HCT116 (cell line): ENCODE measurements at regions not wholly inside any gene's neighbourhood (a gene's known extent, or its start where the extent isn't known, plus 50 kb on each side); places are given as distances from the start of the nearest gene placed in this dataset.

Source experiments
- ATAC-seq: fragments of 200-7000 bp; cut with Tn5 transposase; 2 replicates; pipeline ENCODE4 v1.9.1; 2020; ENCODE audit warnings: mild to moderate bottlenecking, moderate library complexity
- BruUV-seq: library from RNA; stranded (reverse); fragments of 400-500 nt; replicated peaks from 2 replicates; lab custom pipeline; 2021; lab: Mats Ljungman, UMichigan
- CTCF ChIA-PET: fragments of 300-600 bp; sonication (Branson Sonifier 250); formaldehyde crosslinking; loops from one replicate; lab custom pipeline; 2021; ENCODE audit warnings: antibody characterized with exemption; lab: Charles Lee
- POLR2A ChIA-PET: fragments of 300-600, 350-600 bp; sonication (Branson Sonifier 250); formaldehyde crosslinking; loops from one replicate; lab custom pipeline; 2021; ENCODE audit warnings: antibody characterized with exemption; lab: Charles Lee
- RAD21 ChIA-PET, 2 experiments: fragments of 300-600 bp; sonication (Branson Sonifier 250); formaldehyde crosslinking; loops; one replicate each; lab custom pipeline; 2023; ENCODE audit warnings: low total read pairs in 2 of 2; ENCODE audit not compliant: uncharacterized antibody in 2 of 2, unreplicated experiment in 2 of 2, low non-redundant PET in 1 of 2; lab: Charles Lee
- DNase-seq: peaks from one replicate; pipeline ENCODE4 v3.0.0-alpha.2; 2010; ENCODE audit warnings: low read depth, low spot score
- H2AFZ ChIP-seq: fragments of 200-600 bp; shearing (Covaris generic), sonication (generic); 2 replicates; pipeline ENCODE4 v1.6.1; 2017; ENCODE audit warnings: low read depth, mixed run types, mixed read lengths, antibody characterized with exemption, low read length; ENCODE audit not compliant: poor library complexity, severe bottlenecking
- H3K27ac ChIP-seq: 2 replicates; pipeline ENCODE4 v1.5.1; 2012; ENCODE audit warnings: low read depth, low read length
- H3K27me3 ChIP-seq: fragments of 200-600 bp; sonication (generic); 2 replicates; pipeline ENCODE4 v1.6.1; 2016; ENCODE audit warnings: mixed run types, low read length, mixed read lengths; ENCODE audit not compliant: insufficient read depth
- H3K36me3 ChIP-seq, 2 experiments: fragments of 200-500 bp in 1 of 2; fragments of 200-600 bp in 1 of 2; sonication (Bioruptor generic) in 1 of 2; sonication (generic) in 1 of 2; 2 replicates each; pipeline versions ENCODE4 v1.5.1 to v1.6.1; 2014 to 2016; ENCODE audit warnings: low read length in 2 of 2, inconsistent platforms in 1 of 2, mixed read lengths in 1 of 2, mixed run types in 1 of 2; ENCODE audit not compliant: insufficient read depth in 2 of 2, control insufficient read depth in 1 of 2
- H3K4me1 ChIP-seq, 2 experiments: fragments of 200-600 bp in 1 of 2; sonication (generic) in 1 of 2; 2 replicates each; pipeline versions ENCODE4 v1.5.1 to v1.6.1; 2012 to 2017; ENCODE audit warnings: low read length in 2 of 2, inconsistent platforms in 1 of 2, mild to moderate bottlenecking in 1 of 2, mixed read lengths in 1 of 2, mixed run types in 1 of 2, moderate library complexity in 1 of 2; ENCODE audit not compliant: insufficient read depth in 2 of 2, control insufficient read depth in 1 of 2
- H3K4me2 ChIP-seq: fragments of 200-600 bp; sonication (generic); 2 replicates; pipeline ENCODE4 v1.6.1; 2017; ENCODE audit warnings: mixed run types, low read length, mixed read lengths
- H3K4me3 ChIP-seq, 2 experiments: fragments of 200-600 bp in 1 of 2; sonication (generic) in 1 of 2; replicated peaks in 1 of 2; 2 replicates each; pipeline ENCODE4 v1.5.1; 2011 to 2016; ENCODE audit warnings: low read length in 2 of 2, control low read depth in 1 of 2, low read depth in 1 of 2, mild to moderate bottlenecking in 1 of 2, mixed read lengths in 1 of 2, mixed run types in 1 of 2
- H3K79me2 ChIP-seq: fragments of 200-600 bp; sonication (generic); 2 replicates; pipeline ENCODE4 v1.6.1; 2017; ENCODE audit warnings: mild to moderate bottlenecking, mixed run types, low read length, moderate library complexity, mixed read lengths; ENCODE audit not compliant: insufficient read depth
- H3K9ac ChIP-seq: fragments of 200-600 bp; sonication (generic); 2 replicates; pipeline ENCODE4 v1.6.1; 2016; ENCODE audit warnings: low read length, mixed read lengths
- H3K9me2 ChIP-seq: fragments of 200-600 bp; sonication (generic), shearing (Covaris generic); 2 replicates; pipeline ENCODE4 v1.6.1; 2017; ENCODE audit warnings: mixed run types, mild to moderate bottlenecking, moderate library complexity; ENCODE audit not compliant: insufficient read depth
- H3K9me3 ChIP-seq, 2 experiments: fragments of 200-500 bp in 1 of 2; fragments of 200-600 bp in 1 of 2; sonication (Bioruptor generic) in 1 of 2; sonication (generic) in 1 of 2; 2 replicates each; pipeline ENCODE4 v1.6.1; 2014 to 2017; ENCODE audit warnings: low read length in 2 of 2, mixed read lengths in 2 of 2, inconsistent platforms in 1 of 2, low read depth in 1 of 2, mild to moderate bottlenecking in 1 of 2, mixed run types in 1 of 2, moderate library complexity in 1 of 2; ENCODE audit not compliant: control insufficient read depth in 1 of 2, insufficient read depth in 1 of 2
- H4K20me1 ChIP-seq: fragments of 200-600 bp; sonication (generic), shearing (Covaris generic); 2 replicates; pipeline ENCODE4 v1.6.1; 2017; ENCODE audit warnings: mixed run types, mild to moderate bottlenecking, moderate library complexity; ENCODE audit not compliant: insufficient read depth
- CBX3 ChIP-seq: IDR thresholded peaks from 2 replicates; pipeline ENCODE4 v1.6.1; 2012; ENCODE audit warnings: low read depth
- EZH2phosphoT487 ChIP-seq: fragments of 200-600 bp; IDR thresholded peaks from 2 replicates; pipeline ENCODE4 v1.6.1; 2018; ENCODE audit warnings: antibody characterized with exemption, borderline replicate concordance
- FOSL1 ChIP-seq: IDR thresholded peaks from 2 replicates; pipeline ENCODE4 v1.6.1; 2012; ENCODE audit warnings: low read depth
- JUND ChIP-seq: IDR thresholded peaks from 2 replicates; pipeline ENCODE4 v1.6.1; 2012
- POLR2A ChIP-seq: IDR thresholded peaks from 2 replicates; pipeline ENCODE4 v1.7.0; 2011; ENCODE audit warnings: borderline replicate concordance; ENCODE audit not compliant: insufficient read depth, insufficient read length; ENCODE audit errors: extremely low read depth
- RAD21 ChIP-seq: IDR thresholded peaks from 2 replicates; pipeline ENCODE4 v1.6.1; 2012; ENCODE audit warnings: low read depth, mild to moderate bottlenecking
- SIN3A ChIP-seq: IDR thresholded peaks from 2 replicates; pipeline ENCODE4 v1.6.1; 2012; ENCODE audit warnings: low read depth
- SP1 ChIP-seq: IDR thresholded peaks from 2 replicates; pipeline ENCODE4 v1.6.1; 2012; ENCODE audit warnings: low read depth
- SRF ChIP-seq: IDR thresholded peaks from 2 replicates; pipeline ENCODE4 v1.6.1; 2012; ENCODE audit warnings: low read depth
- YY1 ChIP-seq: IDR thresholded peaks from 2 replicates; pipeline ENCODE4 v1.6.1; 2011; ENCODE audit warnings: low read length, low read depth, moderate library complexity, mild to moderate bottlenecking; ENCODE audit not compliant: insufficient replicate concordance; ENCODE audit errors: extremely low read depth
- ZBTB33 ChIP-seq: IDR thresholded peaks from 2 replicates; pipeline ENCODE4 v1.6.1; 2011; ENCODE audit warnings: mild to moderate bottlenecking, low read length, moderate library complexity; ENCODE audit not compliant: insufficient replicate concordance; ENCODE audit errors: extremely low read depth
- ZNF274 ChIP-seq: fragments of 200-500 bp; sonication (Bioruptor generic); IDR thresholded peaks from 2 replicates; pipeline ENCODE4 v1.6.1; 2014; ENCODE audit warnings: mild to moderate bottlenecking, low read depth, low read length, inconsistent platforms
- intact Hi-C: fragments of 100-400 bp; cut with micrococcal nuclease; formaldehyde crosslinking; loops from 2 replicates; pipeline ENCODE4 v1.10.0; 2022
- TF ChIP-seq, protein P1 (sequence below), 3 experiments: fragments of 200-600 bp in 1 of 3; sonication (generic) in 1 of 3; IDR thresholded peaks in 2 of 3; conservative IDR thresholded peaks in 1 of 3; 2 replicates each; pipeline ENCODE4 v1.5.1; 2012 to 2017; ENCODE audit warnings: low read depth in 2 of 3, low read length in 2 of 3, antibody characterized with exemption in 1 of 3, borderline replicate concordance in 1 of 3, control low read depth in 1 of 3, mild to moderate bottlenecking in 1 of 3, mixed read lengths in 1 of 3, mixed run types in 1 of 3, moderate library complexity in 1 of 3; ENCODE audit not compliant: insufficient read depth in 1 of 3

GRCh38 chr2:199662255-199662654, 188.7 kb downstream of the FTCDNL1 start:
- RAD21 ChIA-PET: no interaction called here
- POLR2A ChIA-PET: no interaction called here
- TF ChIP-seq POLR2A (no peak), EZH2phosphoT487 (no peak), JUND (no peak)
- TF ChIP-seq, protein P1, sequence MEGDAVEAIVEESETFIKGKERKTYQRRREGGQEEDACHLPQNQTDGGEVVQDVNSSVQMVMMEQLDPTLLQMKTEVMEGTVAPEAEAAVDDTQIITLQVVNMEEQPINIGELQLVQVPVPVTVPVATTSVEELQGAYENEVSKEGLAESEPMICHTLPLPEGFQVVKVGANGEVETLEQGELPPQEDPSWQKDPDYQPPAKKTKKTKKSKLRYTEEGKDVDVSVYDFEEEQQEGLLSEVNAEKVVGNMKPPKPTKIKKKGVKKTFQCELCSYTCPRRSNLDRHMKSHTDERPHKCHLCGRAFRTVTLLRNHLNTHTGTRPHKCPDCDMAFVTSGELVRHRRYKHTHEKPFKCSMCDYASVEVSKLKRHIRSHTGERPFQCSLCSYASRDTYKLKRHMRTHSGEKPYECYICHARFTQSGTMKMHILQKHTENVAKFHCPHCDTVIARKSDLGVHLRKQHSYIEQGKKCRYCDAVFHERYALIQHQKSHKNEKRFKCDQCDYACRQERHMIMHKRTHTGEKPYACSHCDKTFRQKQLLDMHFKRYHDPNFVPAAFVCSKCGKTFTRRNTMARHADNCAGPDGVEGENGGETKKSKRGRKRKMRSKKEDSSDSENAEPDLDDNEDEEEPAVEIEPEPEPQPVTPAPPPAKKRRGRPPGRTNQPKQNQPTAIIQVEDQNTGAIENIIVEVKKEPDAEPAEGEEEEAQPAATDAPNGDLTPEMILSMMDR (IDR thresholded peaks at IDR 0.05 in 2 of 3, conservative IDR thresholded peaks at IDR 0.05 in 1 of 3; ENCODE audit: borderline replicate concordance in 1 of 3, insufficient read depth in 1 of 3, low read depth in 2 of 3, low read length in 2 of 3): no peak
- Histone ChIP-seq H3K79me2 (no peaks in the 10 kb centered on the region), H3K9me3 (no peaks in the 10 kb centered on the region), H3K27ac (no peak overlapping the region), H4K20me1 (no peaks in the 10 kb centered on the region), H3K4me1 (no peaks in the 10 kb centered on the region), H3K9ac (no peak overlapping the region), H2AFZ (no peak overlapping the region), H3K4me3 (no peak overlapping the region), H3K36me3 (no peaks in the 10 kb centered on the region), H3K4me2 (no peak overlapping the region), H3K9me2 (no peaks in the 10 kb centered on the region), H3K27me3 (no peaks in the 10 kb centered on the region)
- ATAC-seq (no peak), DNase-seq (no peak)
- no TSS peak for BruUV-seq
- CTCF ChIA-PET: no interaction called here
- intact Hi-C loops: no loop called here

- intact Hi-C loops: no loop called here
- Histone ChIP-seq H3K4me3 (no peak overlapping the region), H3K4me2 (no peak overlapping the region), H3K79me2 (no peaks in the 10 kb centered on the region)
- CTCF ChIA-PET: no interaction called here
- no peak for ATAC-seq
- TF ChIP-seq SP1 (no peak), SIN3A (no peak), POLR2A (no peak), ZBTB33 (no peak), RAD21 (no peak), CBX3 (no peak), SRF (no peak), FOSL1 (no peak), ZNF274 (no peak), YY1 (no peak)
- TF ChIP-seq, all 23 proteins: peak for 0
- no peak overlapping the region for H3K27ac ChIP-seq
- no peak overlapping the region for H3K9ac ChIP-seq
- no TSS peak for BruUV-seq
- no peak overlapping the region for H2AFZ ChIP-seq
- no peaks in the 10 kb centered on the region for H3K9me3 ChIP-seq
- no peaks in the 10 kb centered on the region for H3K9me2 ChIP-seq
- RAD21 ChIA-PET: no interaction called here
- H4K20me1 ChIP-seq: no peaks in the 10 kb centered on the region
- no peaks in the 10 kb centered on the region for H3K4me1 ChIP-seq
- H3K36me3 ChIP-seq: no peaks in the 10 kb centered on the region
- no peak for DNase-seq
- POLR2A ChIA-PET: no interaction called here
- no peaks in the 10 kb centered on the region for H3K27me3 ChIP-seq
Observed at GRCh38 chr2:199660167-199660566, 190.8 kb downstream of the FTCDNL1 start.
